Neural cell (in vitro differentiated cells): ENCODE measurements at regions not wholly inside any gene's neighbourhood (a gene's known extent, or its start where the extent isn't known, plus 50 kb on each side); places are given as distances from the start of the nearest gene placed in this dataset.
A peak's percentile ranks its signal among the peaks of the same experiment; 100 is the strongest.

Source experiments
- H2AFZ ChIP-seq: fragments of 200-600, 300-800 bp; sonication (generic), shearing (Covaris generic); 2 replicates; pipeline ENCODE4 v1.6.0; 2014; ENCODE audit warnings: low read depth, mild to moderate bottlenecking, antibody characterized with exemption, low read length, moderate library complexity
- H3F3A ChIP-seq: fragments of 200-600 bp; shearing (Covaris generic); 2 replicates; pipeline ENCODE4 v1.6.1; 2016; ENCODE audit warnings: mild to moderate bottlenecking, moderate library complexity, mixed read lengths, antibody characterized with exemption, low read length; ENCODE audit not compliant: insufficient read depth, poor library complexity, severe bottlenecking
- H3K27ac ChIP-seq: fragments of 200-600, 300-800 bp; sonication (generic), shearing (Covaris generic); 2 replicates; pipeline ENCODE4 v1.5.1; 2014; ENCODE audit warnings: mild to moderate bottlenecking, low read length, moderate library complexity
- H3K27me3 ChIP-seq: fragments of 300-800, 200-600 bp; sonication (generic), shearing (Covaris generic); 2 replicates; pipeline ENCODE4 v1.6.0; 2014; ENCODE audit warnings: mild to moderate bottlenecking, low read depth, low read length, moderate library complexity; ENCODE audit not compliant: insufficient read depth
- H3K36me3 ChIP-seq: fragments of 300-800, 200-600 bp; sonication (generic), shearing (Covaris generic); 2 replicates; pipeline ENCODE4 v1.5.1; 2014; ENCODE audit warnings: mild to moderate bottlenecking, antibody characterized with exemption, low read length, moderate library complexity; ENCODE audit not compliant: insufficient read depth
- H3K4me2 ChIP-seq: fragments of 300-800, 200-600 bp; sonication (generic), shearing (Covaris generic); 2 replicates; pipeline ENCODE4 v1.6.0; 2014; ENCODE audit warnings: mild to moderate bottlenecking, low read length
- H3K4me3 ChIP-seq: fragments of 300-800, 200-600 bp; sonication (generic), shearing (Covaris generic); 2 replicates; pipeline ENCODE4 v1.5.1; 2014; ENCODE audit warnings: mild to moderate bottlenecking, low read length, moderate library complexity
- H3K79me2 ChIP-seq: fragments of 200-600 bp; shearing (Covaris generic); replicated peaks from 2 replicates; pipeline ENCODE4 v1.6.0; 2014; ENCODE audit warnings: mild to moderate bottlenecking, low read length, moderate library complexity; ENCODE audit not compliant: insufficient read depth
- H3K9ac ChIP-seq: fragments of 300-800, 200-600 bp; sonication (generic), shearing (Covaris generic); 2 replicates; pipeline ENCODE4 v1.6.1; 2016; ENCODE audit warnings: mild to moderate bottlenecking, low read length, mixed read lengths
- H3K9me2 ChIP-seq: fragments of 200-600 bp; shearing (Covaris generic); 2 replicates; pipeline ENCODE4 v1.6.1; 2016; ENCODE audit warnings: mild to moderate bottlenecking, low read length, mixed read lengths; ENCODE audit not compliant: insufficient read depth
- H3K9me3 ChIP-seq: fragments of 200-600, 300-800 bp; sonication (generic), shearing (Covaris generic); 2 replicates; pipeline ENCODE4 v1.6.1; 2016; ENCODE audit warnings: mild to moderate bottlenecking, mixed run types, low read length, moderate library complexity, mixed read lengths
- H4K20me1 ChIP-seq: fragments of 200-600 bp; shearing (Covaris generic); 2 replicates; pipeline ENCODE4 v1.6.1; 2016; ENCODE audit warnings: mild to moderate bottlenecking, mixed run types; ENCODE audit not compliant: insufficient read depth
- EP300 ChIP-seq: fragments of 450-650 bp; conservative IDR thresholded peaks from 2 replicates; pipeline ENCODE4 v1.6.1; 2014; ENCODE audit warnings: antibody characterized with exemption, mild to moderate bottlenecking, moderate library complexity; ENCODE audit not compliant: poor library complexity, severe bottlenecking
- EZH2 ChIP-seq: fragments of 200-600, 300-800 bp; shearing (Covaris generic), sonication (generic); IDR thresholded peaks from 2 replicates; pipeline ENCODE4 v1.6.1; 2014; ENCODE audit warnings: antibody characterized with exemption, low read length, borderline replicate concordance, mild to moderate bottlenecking; ENCODE audit not compliant: insufficient read depth, poor library complexity, severe bottlenecking
- MXI1 ChIP-seq: fragments of 450-650 bp; conservative IDR thresholded peaks from 2 replicates; pipeline ENCODE4 v1.6.1; 2014; ENCODE audit warnings: antibody characterized with exemption, mild to moderate bottlenecking; ENCODE audit not compliant: poor library complexity, severe bottlenecking
- POLR2AphosphoS5 ChIP-seq: IDR thresholded peaks from 2 replicates; pipeline ENCODE4 v1.6.1; 2012
- RAD21 ChIP-seq: fragments of 450-650 bp; conservative IDR thresholded peaks from 2 replicates; pipeline ENCODE4 v1.6.1; 2014; ENCODE audit warnings: antibody characterized with exemption, mild to moderate bottlenecking, moderate library complexity
- SMC3 ChIP-seq: fragments of 450-650 bp; conservative IDR thresholded peaks from 2 replicates; pipeline ENCODE4 v1.6.1; 2014; ENCODE audit warnings: antibody characterized with exemption, mild to moderate bottlenecking, moderate library complexity; ENCODE audit not compliant: poor library complexity
- TAF1 ChIP-seq: IDR thresholded peaks from 2 replicates; pipeline ENCODE4 v1.6.1; 2012; ENCODE audit warnings: low read depth
- TF ChIP-seq, protein P1 (sequence below): IDR thresholded peaks from 2 replicates; pipeline ENCODE4 v1.6.1; 2012; ENCODE audit warnings: borderline replicate concordance
- TF ChIP-seq, protein P2 (sequence below): fragments of 450-650 bp; IDR thresholded peaks from 2 replicates; pipeline ENCODE4 v1.5.1; 2014; ENCODE audit warnings: antibody characterized with exemption, mild to moderate bottlenecking, moderate library complexity; ENCODE audit not compliant: poor library complexity, severe bottlenecking

DNA sequence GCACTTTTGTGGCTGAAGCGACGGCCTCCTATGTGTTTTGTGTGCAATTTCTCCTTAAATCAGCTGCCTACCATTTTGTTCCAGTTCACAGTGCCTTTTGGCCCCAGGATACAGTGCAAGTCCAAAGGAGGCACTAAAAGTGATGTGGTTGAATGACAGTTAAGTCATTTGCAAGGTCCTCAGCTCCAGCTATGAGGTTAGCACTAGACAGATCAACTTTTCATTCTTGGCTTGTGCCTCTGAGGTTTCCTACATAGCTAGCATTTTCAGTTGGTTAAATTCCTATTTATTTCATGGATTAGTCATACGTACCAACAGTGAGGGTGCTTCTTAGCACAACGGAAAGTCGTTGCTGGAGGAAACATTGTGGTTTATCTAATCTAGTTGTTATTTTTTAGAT lies 59.3 kb upstream of the NTPCR start:
- no peak overlapping the region for H3K9ac ChIP-seq
- no peak overlapping the region for H3K4me2 ChIP-seq
- no peak for TF ChIP-seq MXI1
- TF ChIP-seq RAD21, result no peak
- no peak for TF ChIP-seq TAF1
- no peak for TF ChIP-seq EP300
- TF ChIP-seq, protein P1, sequence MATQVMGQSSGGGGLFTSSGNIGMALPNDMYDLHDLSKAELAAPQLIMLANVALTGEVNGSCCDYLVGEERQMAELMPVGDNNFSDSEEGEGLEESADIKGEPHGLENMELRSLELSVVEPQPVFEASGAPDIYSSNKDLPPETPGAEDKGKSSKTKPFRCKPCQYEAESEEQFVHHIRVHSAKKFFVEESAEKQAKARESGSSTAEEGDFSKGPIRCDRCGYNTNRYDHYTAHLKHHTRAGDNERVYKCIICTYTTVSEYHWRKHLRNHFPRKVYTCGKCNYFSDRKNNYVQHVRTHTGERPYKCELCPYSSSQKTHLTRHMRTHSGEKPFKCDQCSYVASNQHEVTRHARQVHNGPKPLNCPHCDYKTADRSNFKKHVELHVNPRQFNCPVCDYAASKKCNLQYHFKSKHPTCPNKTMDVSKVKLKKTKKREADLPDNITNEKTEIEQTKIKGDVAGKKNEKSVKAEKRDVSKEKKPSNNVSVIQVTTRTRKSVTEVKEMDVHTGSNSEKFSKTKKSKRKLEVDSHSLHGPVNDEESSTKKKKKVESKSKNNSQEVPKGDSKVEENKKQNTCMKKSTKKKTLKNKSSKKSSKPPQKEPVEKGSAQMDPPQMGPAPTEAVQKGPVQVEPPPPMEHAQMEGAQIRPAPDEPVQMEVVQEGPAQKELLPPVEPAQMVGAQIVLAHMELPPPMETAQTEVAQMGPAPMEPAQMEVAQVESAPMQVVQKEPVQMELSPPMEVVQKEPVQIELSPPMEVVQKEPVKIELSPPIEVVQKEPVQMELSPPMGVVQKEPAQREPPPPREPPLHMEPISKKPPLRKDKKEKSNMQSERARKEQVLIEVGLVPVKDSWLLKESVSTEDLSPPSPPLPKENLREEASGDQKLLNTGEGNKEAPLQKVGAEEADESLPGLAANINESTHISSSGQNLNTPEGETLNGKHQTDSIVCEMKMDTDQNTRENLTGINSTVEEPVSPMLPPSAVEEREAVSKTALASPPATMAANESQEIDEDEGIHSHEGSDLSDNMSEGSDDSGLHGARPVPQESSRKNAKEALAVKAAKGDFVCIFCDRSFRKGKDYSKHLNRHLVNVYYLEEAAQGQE, result no peak
- TF ChIP-seq, protein P2, sequence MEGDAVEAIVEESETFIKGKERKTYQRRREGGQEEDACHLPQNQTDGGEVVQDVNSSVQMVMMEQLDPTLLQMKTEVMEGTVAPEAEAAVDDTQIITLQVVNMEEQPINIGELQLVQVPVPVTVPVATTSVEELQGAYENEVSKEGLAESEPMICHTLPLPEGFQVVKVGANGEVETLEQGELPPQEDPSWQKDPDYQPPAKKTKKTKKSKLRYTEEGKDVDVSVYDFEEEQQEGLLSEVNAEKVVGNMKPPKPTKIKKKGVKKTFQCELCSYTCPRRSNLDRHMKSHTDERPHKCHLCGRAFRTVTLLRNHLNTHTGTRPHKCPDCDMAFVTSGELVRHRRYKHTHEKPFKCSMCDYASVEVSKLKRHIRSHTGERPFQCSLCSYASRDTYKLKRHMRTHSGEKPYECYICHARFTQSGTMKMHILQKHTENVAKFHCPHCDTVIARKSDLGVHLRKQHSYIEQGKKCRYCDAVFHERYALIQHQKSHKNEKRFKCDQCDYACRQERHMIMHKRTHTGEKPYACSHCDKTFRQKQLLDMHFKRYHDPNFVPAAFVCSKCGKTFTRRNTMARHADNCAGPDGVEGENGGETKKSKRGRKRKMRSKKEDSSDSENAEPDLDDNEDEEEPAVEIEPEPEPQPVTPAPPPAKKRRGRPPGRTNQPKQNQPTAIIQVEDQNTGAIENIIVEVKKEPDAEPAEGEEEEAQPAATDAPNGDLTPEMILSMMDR, result no peak
- no peak for TF ChIP-seq POLR2AphosphoS5
- TF ChIP-seq SMC3, result no peak
- no peak for TF ChIP-seq EZH2
- no peaks in the 10 kb centered on the region for H3K36me3 ChIP-seq
- peak overlapping the region; percentile 10 for H3K27ac ChIP-seq
- no peak overlapping the region for H2AFZ ChIP-seq
- no peaks in the 10 kb centered on the region for H3K9me3 ChIP-seq
- no peaks in the 10 kb centered on the region for H4K20me1 ChIP-seq
- no peaks in the 10 kb centered on the region for H3K9me2 ChIP-seq
- H3F3A ChIP-seq, result no peaks in the 10 kb centered on the region
- H3K79me2 ChIP-seq, result no peaks in the 10 kb centered on the region
- H3K27me3 ChIP-seq, result no peaks in the 10 kb centered on the region
- H3K4me3 ChIP-seq, result no peak overlapping the region

- no peak overlapping the region for H3K4me2 ChIP-seq
- no peaks in the 10 kb centered on the region for H3K36me3 ChIP-seq
These were observed 58.6 kb upstream of the NTPCR start for GRCh38 chr1:232891656-232892317.

More at GRCh38 chr1:232891656-232892317, 58.6 kb upstream of the NTPCR start:
- Histone ChIP-seq H3K79me2 (no peaks in the 10 kb centered on the region), H4K20me1 (no peaks in the 10 kb centered on the region), H3F3A (no peaks in the 10 kb centered on the region), H3K9me2 (no peaks in the 10 kb centered on the region), H3K27ac (no peak overlapping the region), H3K9me3 (no peaks in the 10 kb centered on the region), H3K4me3 (no peak overlapping the region), H3K27me3 (no peaks in the 10 kb centered on the region), H2AFZ (no peak overlapping the region), H3K9ac (no peak overlapping the region)
- TF ChIP-seq SMC3, result no peak
- TF ChIP-seq RAD21, result no peak
- TF ChIP-seq, protein P1, result no peak
- no peak for TF ChIP-seq EZH2
- TF ChIP-seq MXI1, result no peak
- TF ChIP-seq EP300, result no peak
- no peak for TF ChIP-seq POLR2AphosphoS5
- no peak for TF ChIP-seq TAF1
- TF ChIP-seq, protein P2, result no peak
